ENCODE measurements at regions not wholly inside any gene's neighbourhood (a gene's known extent, or its start where the extent isn't known, plus 50 kb on each side); places are given as distances from the start of the nearest gene placed in this dataset.

GRCh38 chr17:71335212-71335611 lies 785.6 kb upstream of the SOX9 start:
- H3K4me3 ChIP-seq (ENCODE audit: low read length) = no peak overlapping the region
- H3K27ac ChIP-seq (ENCODE audit: low read depth, low read length) = no peak overlapping the region
- no peaks in the 10 kb centered on the region for H3K36me3 ChIP-seq (ENCODE audit: control insufficient read depth, insufficient read depth, low read length)
- H3K9ac ChIP-seq (ENCODE audit: low read length) = no peak overlapping the region
- no peaks in the 10 kb centered on the region for H3K4me1 ChIP-seq (ENCODE audit: control insufficient read depth, insufficient read depth, low read length)
- no peaks in the 10 kb centered on the region for H3K27me3 ChIP-seq (ENCODE audit: control insufficient read depth, insufficient read depth, low read length)

GRCh38 chr17:71337938-71338337 lies 782.9 kb upstream of the SOX9 start:
- Histone ChIP-seq H3K4me3 (ENCODE audit: low read length) (no peak overlapping the region), H3K27me3 (ENCODE audit: control insufficient read depth, insufficient read depth, low read length) (no peaks in the 10 kb centered on the region), H3K9ac (ENCODE audit: low read length) (no peak overlapping the region), H3K4me1 (ENCODE audit: control insufficient read depth, insufficient read depth, low read length) (no peaks in the 10 kb centered on the region), H3K27ac (ENCODE audit: low read depth, low read length) (no peak overlapping the region), H3K36me3 (ENCODE audit: control insufficient read depth, insufficient read depth, low read length) (no peaks in the 10 kb centered on the region)

GRCh38 chr17:71338396-71338795 lies 782.4 kb upstream of the SOX9 start:
- no peak overlapping the region for H3K27ac ChIP-seq (ENCODE audit: low read depth, low read length)

GRCh38 chr17:71339206-71339605 lies 781.6 kb upstream of the SOX9 start:
- no peak overlapping the region for H3K27ac ChIP-seq (ENCODE audit: low read depth, low read length)
- no peak overlapping the region for H3K9ac ChIP-seq (ENCODE audit: low read length)
- no peak overlapping the region for H3K4me3 ChIP-seq (ENCODE audit: low read length)
- no peaks in the 10 kb centered on the region for H3K36me3 ChIP-seq (ENCODE audit: control insufficient read depth, insufficient read depth, low read length)
- no peaks in the 10 kb centered on the region for H3K4me1 ChIP-seq (ENCODE audit: control insufficient read depth, insufficient read depth, low read length)
- no peaks in the 10 kb centered on the region for H3K27me3 ChIP-seq (ENCODE audit: control insufficient read depth, insufficient read depth, low read length)

More at GRCh38 chr17:71338396-71338795, 782.4 kb upstream of the SOX9 start:
- no peaks in the 10 kb centered on the region for H3K36me3 ChIP-seq (ENCODE audit: control insufficient read depth, insufficient read depth, low read length)
- no peaks in the 10 kb centered on the region for H3K4me1 ChIP-seq (ENCODE audit: control insufficient read depth, insufficient read depth, low read length)
- no peaks in the 10 kb centered on the region for H3K27me3 ChIP-seq (ENCODE audit: control insufficient read depth, insufficient read depth, low read length)
- H3K9ac ChIP-seq (ENCODE audit: low read length) = no peak overlapping the region
- no peak overlapping the region for H3K4me3 ChIP-seq (ENCODE audit: low read length)

GRCh38 chr17:71342737-71343136 lies 778.1 kb upstream of the SOX9 start:
- H3K9ac ChIP-seq (ENCODE audit: low read length) = no peak overlapping the region
- H3K27ac ChIP-seq (ENCODE audit: low read depth, low read length) = no peak overlapping the region

GRCh38 chr17:71349908-71350600 lies 770.8 kb upstream of the SOX9 start:
- Histone ChIP-seq H3K4me3 (ENCODE audit: low read length) (no peak overlapping the region), H3K27ac (ENCODE audit: low read depth, low read length) (no peak overlapping the region), H3K4me1 (ENCODE audit: control insufficient read depth, insufficient read depth, low read length) (no peaks in the 10 kb centered on the region), H3K27me3 (ENCODE audit: control insufficient read depth, insufficient read depth, low read length) (no peaks in the 10 kb centered on the region), H3K36me3 (ENCODE audit: control insufficient read depth, insufficient read depth, low read length) (no peaks in the 10 kb centered on the region), H3K9ac (ENCODE audit: low read length) (no peak overlapping the region)

More at GRCh38 chr17:71342737-71343136, 778.1 kb upstream of the SOX9 start:
- Histone ChIP-seq H3K4me3 (ENCODE audit: low read length) (no peak overlapping the region), H3K36me3 (ENCODE audit: control insufficient read depth, insufficient read depth, low read length) (no peaks in the 10 kb centered on the region), H3K27me3 (ENCODE audit: control insufficient read depth, insufficient read depth, low read length) (no peaks in the 10 kb centered on the region), H3K4me1 (ENCODE audit: control insufficient read depth, insufficient read depth, low read length) (no peaks in the 10 kb centered on the region)

- no peaks in the 10 kb centered on the region for H3K36me3 ChIP-seq (ENCODE audit: control insufficient read depth, insufficient read depth, low read length)
- no peak overlapping the region for H3K4me3 ChIP-seq (ENCODE audit: low read length)
- no peaks in the 10 kb centered on the region for H3K27me3 ChIP-seq (ENCODE audit: control insufficient read depth, insufficient read depth, low read length)
- H3K27ac ChIP-seq (ENCODE audit: low read depth, low read length) = no peak overlapping the region
- no peaks in the 10 kb centered on the region for H3K4me1 ChIP-seq (ENCODE audit: control insufficient read depth, insufficient read depth, low read length)
- H3K9ac ChIP-seq (ENCODE audit: low read length) = no peak overlapping the region
Observed at GRCh38 chr17:71360301-71360700, 760.5 kb upstream of the SOX9 start.

- H3K4me1 ChIP-seq (ENCODE audit: control insufficient read depth, insufficient read depth, low read length) = no peaks in the 10 kb centered on the region
- H3K27me3 ChIP-seq (ENCODE audit: control insufficient read depth, insufficient read depth, low read length) = no peaks in the 10 kb centered on the region
- H3K4me3 ChIP-seq (ENCODE audit: low read length) = no peak overlapping the region
- no peak overlapping the region for H3K27ac ChIP-seq (ENCODE audit: low read depth, low read length)
- no peak overlapping the region for H3K9ac ChIP-seq (ENCODE audit: low read length)
- no peaks in the 10 kb centered on the region for H3K36me3 ChIP-seq (ENCODE audit: control insufficient read depth, insufficient read depth, low read length)
Observed at GRCh38 chr17:71361656-71362450, 759.0 kb upstream of the SOX9 start.

- Histone ChIP-seq H3K36me3 (ENCODE audit: control insufficient read depth, insufficient read depth, low read length) (no peaks in the 10 kb centered on the region), H3K27ac (ENCODE audit: low read depth, low read length) (no peak overlapping the region), H3K9ac (ENCODE audit: low read length) (no peak overlapping the region), H3K27me3 (ENCODE audit: control insufficient read depth, insufficient read depth, low read length) (no peaks in the 10 kb centered on the region), H3K4me1 (ENCODE audit: control insufficient read depth, insufficient read depth, low read length) (no peaks in the 10 kb centered on the region), H3K4me3 (ENCODE audit: low read length) (no peak overlapping the region)
Observed at GRCh38 chr17:71363661-71364060, 757.2 kb upstream of the SOX9 start.

GRCh38 chr17:71371809-71372208 lies 749.0 kb upstream of the SOX9 start:
- no peaks in the 10 kb centered on the region for H3K27me3 ChIP-seq (ENCODE audit: control insufficient read depth, insufficient read depth, low read length)
- H3K9ac ChIP-seq (ENCODE audit: low read length) = no peak overlapping the region
- no peaks in the 10 kb centered on the region for H3K36me3 ChIP-seq (ENCODE audit: control insufficient read depth, insufficient read depth, low read length)
- no peak overlapping the region for H3K27ac ChIP-seq (ENCODE audit: low read depth, low read length)
- H3K4me1 ChIP-seq (ENCODE audit: control insufficient read depth, insufficient read depth, low read length) = no peaks in the 10 kb centered on the region
- no peak overlapping the region for H3K4me3 ChIP-seq (ENCODE audit: low read length)

- no peaks in the 10 kb centered on the region for H3K27me3 ChIP-seq (ENCODE audit: control insufficient read depth, insufficient read depth, low read length)
- H3K36me3 ChIP-seq (ENCODE audit: control insufficient read depth, insufficient read depth, low read length) = no peaks in the 10 kb centered on the region
- H3K4me1 ChIP-seq (ENCODE audit: control insufficient read depth, insufficient read depth, low read length) = no peaks in the 10 kb centered on the region
- H3K4me3 ChIP-seq (ENCODE audit: low read length) = no peak overlapping the region
- H3K9ac ChIP-seq (ENCODE audit: low read length) = no peak overlapping the region
- H3K27ac ChIP-seq (ENCODE audit: low read depth, low read length) = no peak overlapping the region
Observed at GRCh38 chr17:71375948-71376347, 744.9 kb upstream of the SOX9 start.

- H3K27me3 ChIP-seq (ENCODE audit: control insufficient read depth, insufficient read depth, low read length) = no peaks in the 10 kb centered on the region
Observed at GRCh38 chr17:71376933-71377332, 743.9 kb upstream of the SOX9 start.

GRCh38 chr17:71378036-71378435 lies 742.8 kb upstream of the SOX9 start:
- Histone ChIP-seq H3K4me1 (ENCODE audit: control insufficient read depth, insufficient read depth, low read length) (no peaks in the 10 kb centered on the region), H3K27ac (ENCODE audit: low read depth, low read length) (no peak overlapping the region), H3K27me3 (ENCODE audit: control insufficient read depth, insufficient read depth, low read length) (no peaks in the 10 kb centered on the region), H3K36me3 (ENCODE audit: control insufficient read depth, insufficient read depth, low read length) (no peaks in the 10 kb centered on the region), H3K4me3 (ENCODE audit: low read length) (no peak overlapping the region), H3K9ac (ENCODE audit: low read length) (no peak overlapping the region)

More at GRCh38 chr17:71376933-71377332, 743.9 kb upstream of the SOX9 start:
- no peak overlapping the region for H3K9ac ChIP-seq (ENCODE audit: low read length)
- H3K27ac ChIP-seq (ENCODE audit: low read depth, low read length) = no peak overlapping the region
- no peak overlapping the region for H3K4me3 ChIP-seq (ENCODE audit: low read length)
- H3K36me3 ChIP-seq (ENCODE audit: control insufficient read depth, insufficient read depth, low read length) = no peaks in the 10 kb centered on the region
- no peaks in the 10 kb centered on the region for H3K4me1 ChIP-seq (ENCODE audit: control insufficient read depth, insufficient read depth, low read length)
